NCI-H1092 treated with DMSO at 0.1 percent for 48 hours (cell line): ENCODE measurements at regions not wholly inside any gene's neighbourhood (a gene's known extent, or its start where the extent isn't known, plus 50 kb on each side); places are given as distances from the start of the nearest gene placed in this dataset.

Experiments
- DNase-seq: peaks from one replicate; lab custom pipeline; 2025; lab: John Stamatoyannopoulos, UW

- DNase-seq, result no peak
Measured at GRCh38 chr13:21318891-21319532, 140.1 kb downstream of the ZDHHC20 start.

GRCh38 chr13:21319869-21320641, 139.0 kb downstream of the ZDHHC20 start:
- DNase-seq, result no peak

GRCh38 chr13:21320642-21321034, 138.5 kb downstream of the ZDHHC20 start:
- DNase-seq, result no peak

- DNase-seq, result no peak
Measured at GRCh38 chr13:21321269-21321668, 137.8 kb downstream of the ZDHHC20 start.

- DNase-seq, result peak; percentile 22
Measured at GRCh38 chr13:21322327-21322965, 136.7 kb downstream of the ZDHHC20 start.
